GM12874 (cell line): ENCODE measurements at regions not wholly inside any gene's neighbourhood (a gene's known extent, or its start where the extent isn't known, plus 50 kb on each side); places are given as distances from the start of the nearest gene placed in this dataset.
A peak's percentile ranks its signal among the peaks of the same experiment; 100 is the strongest.

Experiments
- CTCF ChIP-seq: IDR thresholded peaks from 2 replicates; pipeline ENCODE4 v1.5.1; 2011; ENCODE audit warnings: low read depth, mild to moderate bottlenecking, control low read depth, low read length, moderate library complexity; ENCODE audit not compliant: insufficient read depth

GRCh38 chr1:219826290-219826689 lies 102.1 kb downstream of the SLC30A10 start:
- no peak for TF ChIP-seq CTCF

- no peak for TF ChIP-seq CTCF
Measured at GRCh38 chr1:219825355-219825754, 103.0 kb downstream of the SLC30A10 start.

DNA sequence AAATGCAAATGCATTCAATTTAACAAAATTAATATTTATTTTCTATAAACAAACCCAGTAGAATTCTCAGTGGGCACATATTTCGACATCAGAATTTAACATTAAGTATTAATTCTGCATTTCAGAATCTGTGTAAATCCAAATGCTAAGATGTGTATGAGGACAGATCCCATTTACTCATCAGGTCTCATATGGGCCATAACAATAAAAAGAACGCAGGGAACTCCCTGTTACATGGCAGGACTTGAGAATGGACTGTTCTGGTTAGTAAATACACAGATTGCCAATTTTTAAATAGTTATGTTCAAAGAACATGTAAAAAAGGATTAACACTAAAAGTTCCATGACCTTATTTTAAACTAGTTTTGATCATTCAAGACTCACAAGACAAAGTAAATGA lies 104.0 kb downstream of the SLC30A10 start:
- TF ChIP-seq CTCF, result no peak

DNA sequence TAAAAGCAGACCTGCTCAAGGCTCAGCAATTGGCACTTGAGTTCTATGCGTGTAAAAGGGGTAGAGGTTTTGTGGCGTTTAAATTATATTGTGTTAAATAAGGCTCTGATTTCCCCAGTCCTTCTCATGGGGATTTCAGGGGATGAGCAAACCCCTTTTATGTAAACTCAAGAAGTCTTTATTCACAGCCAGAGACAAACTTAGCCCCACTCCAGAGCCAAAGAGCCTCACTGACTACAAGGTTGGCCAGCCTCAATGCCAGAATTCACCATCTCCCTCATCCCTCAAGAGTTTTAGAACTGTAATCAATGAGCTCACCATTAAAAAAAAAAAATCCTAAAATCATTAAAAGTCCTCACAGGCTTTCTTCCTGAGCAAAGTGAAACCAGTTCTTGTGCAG lies 107.8 kb downstream of the SLC30A10 start:
- no peak for TF ChIP-seq CTCF

- TF ChIP-seq CTCF, result no peak
Measured at GRCh38 chr1:219817914-219818313, 110.4 kb downstream of the SLC30A10 start.

- no peak for TF ChIP-seq CTCF
Measured at GRCh38 chr1:219813294-219813693, 115.1 kb downstream of the SLC30A10 start.

GRCh38 chr1:219812491-219813203 lies 115.7 kb downstream of the SLC30A10 start:
- peak; percentile 75 for TF ChIP-seq CTCF
